Osteoblast (primary cell): ENCODE measurements at regions not wholly inside any gene's neighbourhood (a gene's known extent, or its start where the extent isn't known, plus 50 kb on each side); places are given as distances from the start of the nearest gene placed in this dataset.
"Not testable (repeated sequence)": the region's sequence is repeated elsewhere in the genome, so short reads cannot be mapped to it uniquely, and the experiment has no call there.

Experiments
- DNase-seq: peaks from one replicate; pipeline ENCODE4 v3.0.0; 2011; ENCODE audit warnings: low spot score, mixed read lengths; ENCODE audit not compliant: insufficient read length; ENCODE audit errors: missing footprints
- H2AFZ ChIP-seq: 2 replicates; pipeline ENCODE4 v1.6.0; 2011; ENCODE audit warnings: mild to moderate bottlenecking, low read length
- H3K27ac ChIP-seq: 2 replicates; pipeline ENCODE4 v1.5.1; 2011; ENCODE audit warnings: mild to moderate bottlenecking, low read depth, low read length, moderate library complexity
- H3K27me3 ChIP-seq: 2 replicates; pipeline ENCODE4 v1.6.0; 2012; ENCODE audit warnings: mild to moderate bottlenecking, control low read depth, inconsistent platforms, low read length, moderate library complexity; ENCODE audit not compliant: insufficient read depth
- H3K36me3 ChIP-seq: 2 replicates; pipeline ENCODE4 v1.5.1; 2011; ENCODE audit warnings: mild to moderate bottlenecking, low read length, control low read depth, moderate library complexity; ENCODE audit not compliant: insufficient read depth
- H3K4me1 ChIP-seq: 2 replicates; pipeline ENCODE4 v1.5.1; 2011; ENCODE audit warnings: mild to moderate bottlenecking, low read length, control low read depth, moderate library complexity; ENCODE audit not compliant: insufficient read depth
- H3K4me2 ChIP-seq: 2 replicates; pipeline ENCODE4 v1.6.0; 2011; ENCODE audit warnings: mild to moderate bottlenecking, low read length; ENCODE audit not compliant: insufficient read depth
- H3K4me3 ChIP-seq: fragments of 200-600 bp; sonication (generic); 3 replicates; pipeline ENCODE4 v1.5.1; 2012; ENCODE audit warnings: mild to moderate bottlenecking, low read length, inconsistent platforms; ENCODE audit not compliant: insufficient read depth
- H3K79me2 ChIP-seq: 2 replicates; pipeline ENCODE4 v1.6.0; 2012; ENCODE audit warnings: mild to moderate bottlenecking, low read length, control low read depth, inconsistent platforms; ENCODE audit not compliant: insufficient read depth
- H3K9me3 ChIP-seq: 2 replicates; pipeline ENCODE4 v1.5.1; 2011; ENCODE audit warnings: low read depth, low read length, control low read depth
- H4K20me1 ChIP-seq: 2 replicates; pipeline ENCODE4 v1.6.0; 2012; ENCODE audit warnings: mild to moderate bottlenecking, low read length, control low read depth; ENCODE audit not compliant: insufficient read depth
- CTCF ChIP-seq: IDR thresholded peaks from 2 replicates; pipeline ENCODE4 v1.5.1; 2011; ENCODE audit warnings: mild to moderate bottlenecking, low read depth, low read length, moderate library complexity; ENCODE audit errors: extremely low read depth

- Histone ChIP-seq H3K36me3 (no peaks in the 10 kb centered on the region), H3K27ac (no peak overlapping the region), H3K4me1 (no peaks in the 10 kb centered on the region), H3K79me2 (no peaks in the 10 kb centered on the region), H3K4me2 (no peak overlapping the region), H2AFZ (no peak overlapping the region), H3K27me3 (no peaks in the 10 kb centered on the region), H3K9me3 (no peaks in the 10 kb centered on the region), H3K4me3 (no peak overlapping the region), H4K20me1 (no peaks in the 10 kb centered on the region)
- DNase-seq, result no peak
- TF ChIP-seq CTCF, result no peak
Observed at GRCh38 chr11:43172477-43172876, 139.3 kb upstream of the API5 start.

- no peak for TF ChIP-seq CTCF
- no peaks in the 10 kb centered on the region for H3K27me3 ChIP-seq
- H4K20me1 ChIP-seq, result no peaks in the 10 kb centered on the region
Observed at GRCh38 chr11:43177975-43178374, 133.8 kb upstream of the API5 start.

GRCh38 chr11:43194459-43194858, 117.3 kb upstream of the API5 start:
- H3K36me3 ChIP-seq, H3K27me3 ChIP-seq, H3K4me2 ChIP-seq, H3K4me3 ChIP-seq, H3K9me3 ChIP-seq, H3K4me1 ChIP-seq, DNase-seq, H2AFZ ChIP-seq, H3K79me2 ChIP-seq, H4K20me1 ChIP-seq, H3K27ac ChIP-seq: not testable (repeated sequence)

More at GRCh38 chr11:43177975-43178374, 133.8 kb upstream of the API5 start:
- H3K9me3 ChIP-seq, result no peaks in the 10 kb centered on the region
- no peak for DNase-seq
- H3K27ac ChIP-seq, result no peak overlapping the region
- H3K4me3 ChIP-seq, result no peak overlapping the region
- no peaks in the 10 kb centered on the region for H3K79me2 ChIP-seq
- H2AFZ ChIP-seq, result no peak overlapping the region
- no peaks in the 10 kb centered on the region for H3K4me1 ChIP-seq
- no peaks in the 10 kb centered on the region for H3K36me3 ChIP-seq
- H3K4me2 ChIP-seq, result no peak overlapping the region

- no peak for DNase-seq
- H3K79me2 ChIP-seq, result no peaks in the 10 kb centered on the region
- H3K9me3 ChIP-seq, result no peaks in the 10 kb centered on the region
- no peaks in the 10 kb centered on the region for H3K4me1 ChIP-seq
- no peak overlapping the region for H3K4me3 ChIP-seq
- H3K4me2 ChIP-seq, result no peak overlapping the region
- H3K27me3 ChIP-seq, result no peaks in the 10 kb centered on the region
- H3K36me3 ChIP-seq, result no peaks in the 10 kb centered on the region
- no peak overlapping the region for H3K27ac ChIP-seq
- H4K20me1 ChIP-seq, result no peaks in the 10 kb centered on the region
- no peak overlapping the region for H2AFZ ChIP-seq
- no peak for TF ChIP-seq CTCF
Observed at GRCh38 chr11:43197379-43197778, 114.4 kb upstream of the API5 start.

GRCh38 chr11:43200031-43200430, 111.8 kb upstream of the API5 start:
- Histone ChIP-seq H3K79me2 (no peaks in the 10 kb centered on the region), H2AFZ (no peak overlapping the region), H3K36me3 (no peaks in the 10 kb centered on the region), H3K27ac (no peak overlapping the region), H3K27me3 (no peaks in the 10 kb centered on the region), H3K4me1 (no peaks in the 10 kb centered on the region), H3K4me2 (no peak overlapping the region), H3K9me3 (no peaks in the 10 kb centered on the region), H3K4me3 (no peak overlapping the region), H4K20me1 (no peaks in the 10 kb centered on the region)
- TF ChIP-seq CTCF, result no peak
- no peak for DNase-seq
